H9 (cell line): ENCODE measurements at regions not wholly inside any gene's neighbourhood (a gene's known extent, or its start where the extent isn't known, plus 50 kb on each side); places are given as distances from the start of the nearest gene placed in this dataset.

Source experiments
- DNase-seq: peaks from one replicate; pipeline ENCODE4 v3.0.0-alpha.2; 2017
- H2AFZ ChIP-seq: one replicate; pipeline ENCODE4 v1.6.1; 2013; ENCODE audit warnings: mild to moderate bottlenecking, low read length, control low read depth, moderate library complexity
- H2AK5ac ChIP-seq: 2 replicates; pipeline ENCODE4 v1.6.1; 2013; ENCODE audit warnings: low read length, control low read depth, mixed read lengths; ENCODE audit not compliant: insufficient read length
- H2BK120ac ChIP-seq: one replicate; pipeline ENCODE4 v1.6.1; 2013; ENCODE audit warnings: low read depth, mild to moderate bottlenecking, low read length, control low read depth, inconsistent platforms; ENCODE audit not compliant: poor library complexity, severe bottlenecking
- H2BK12ac ChIP-seq: 2 replicates; pipeline ENCODE4 v1.6.1; 2013; ENCODE audit warnings: low read length, control low read depth, mixed read lengths, low read depth; ENCODE audit not compliant: insufficient read length
- H2BK15ac ChIP-seq: 2 replicates; pipeline ENCODE4 v1.6.1; 2013; ENCODE audit warnings: low read depth, low read length, control low read depth
- H2BK20ac ChIP-seq: one replicate; pipeline ENCODE4 v1.6.1; 2013; ENCODE audit warnings: low read depth, mild to moderate bottlenecking, low read length, control low read depth, inconsistent platforms; ENCODE audit not compliant: poor library complexity, severe bottlenecking
- H2BK5ac ChIP-seq: 2 replicates; pipeline ENCODE4 v1.6.1; 2013; ENCODE audit warnings: low read length, control low read depth, mixed read lengths; ENCODE audit not compliant: insufficient read length
- H3K14ac ChIP-seq: 2 replicates; pipeline ENCODE4 v1.6.1; 2013; ENCODE audit warnings: low read length, control low read depth; ENCODE audit not compliant: insufficient read depth
- H3K18ac ChIP-seq: 2 replicates; pipeline ENCODE4 v1.6.1; 2013; ENCODE audit warnings: low read depth, mild to moderate bottlenecking, mixed read lengths, low read length, control low read depth; ENCODE audit not compliant: insufficient read length
- H3K23ac ChIP-seq: 2 replicates; pipeline ENCODE4 v1.6.1; 2013; ENCODE audit warnings: low read length, control low read depth, mixed read lengths, low read depth; ENCODE audit not compliant: insufficient read length
- H3K23me2 ChIP-seq: 2 replicates; pipeline ENCODE4 v1.6.1; 2013; ENCODE audit warnings: low read depth, mild to moderate bottlenecking, mixed read lengths, low read length, control low read depth; ENCODE audit not compliant: insufficient read length, poor library complexity, severe bottlenecking
- H3K27ac ChIP-seq: 2 replicates; pipeline ENCODE4 v1.5.1; 2013; ENCODE audit warnings: low read length, control low read depth, mixed read lengths, low read depth; ENCODE audit not compliant: insufficient read length
- H3K27me3 ChIP-seq: 2 replicates; pipeline ENCODE4 v1.6.1; 2013; ENCODE audit warnings: low read length, control low read depth, inconsistent platforms; ENCODE audit not compliant: insufficient read depth
- H3K4ac ChIP-seq: 2 replicates; pipeline ENCODE4 v1.6.1; 2013; ENCODE audit warnings: low read depth, mild to moderate bottlenecking, control low read depth, inconsistent platforms, low read length, moderate library complexity
- H3K4me1 ChIP-seq: 2 replicates; pipeline ENCODE4 v1.6.1; 2013; ENCODE audit warnings: low read length, control low read depth, inconsistent platforms; ENCODE audit not compliant: insufficient read depth
- H3K4me2 ChIP-seq: 2 replicates; pipeline ENCODE4 v1.6.1; 2013; ENCODE audit warnings: low read length, control low read depth, mixed read lengths; ENCODE audit not compliant: insufficient read length, insufficient read depth
- H3K56ac ChIP-seq: 2 replicates; pipeline ENCODE4 v1.6.1; 2013; ENCODE audit warnings: low read depth, mild to moderate bottlenecking, mixed read lengths, low read length, control low read depth; ENCODE audit not compliant: insufficient read length
- H3K79me1 ChIP-seq: 2 replicates; pipeline ENCODE4 v1.6.1; 2013; ENCODE audit warnings: low read depth, mild to moderate bottlenecking, moderate library complexity, low read length, control low read depth, inconsistent platforms; ENCODE audit not compliant: insufficient read depth, poor library complexity, severe bottlenecking
- H3K79me2 ChIP-seq: 2 replicates; pipeline ENCODE4 v1.6.1; 2013; ENCODE audit warnings: low read length, control low read depth, inconsistent platforms; ENCODE audit not compliant: insufficient read depth
- H3K9ac ChIP-seq: 2 replicates; pipeline ENCODE4 v1.6.1; 2013; ENCODE audit warnings: low read length, control low read depth, mixed read lengths; ENCODE audit not compliant: insufficient read length; ENCODE audit errors: extremely low read depth
- H3K9me3 ChIP-seq: one replicate; pipeline ENCODE4 v1.6.1; 2013; ENCODE audit warnings: low read depth, low read length, inconsistent platforms; ENCODE audit not compliant: control insufficient read depth
- H3T11ph ChIP-seq: one replicate; pipeline ENCODE4 v1.6.1; 2013; ENCODE audit warnings: mild to moderate bottlenecking, low read length, control low read depth, inconsistent platforms
- H4K20me1 ChIP-seq: one replicate; pipeline ENCODE4 v1.6.1; 2013; ENCODE audit not compliant: control insufficient read depth, insufficient read length, insufficient read depth
- H4K5ac ChIP-seq: 2 replicates; pipeline ENCODE4 v1.6.1; 2013; ENCODE audit warnings: low read depth, mild to moderate bottlenecking, mixed read lengths, low read length, control low read depth; ENCODE audit not compliant: insufficient read length
- H4K8ac ChIP-seq: replicated peaks from 2 replicates; pipeline ENCODE4 v1.6.1; 2013; ENCODE audit warnings: low read length, control low read depth, mixed read lengths, low read depth; ENCODE audit not compliant: insufficient read length
- H4K91ac ChIP-seq: 2 replicates; pipeline ENCODE4 v1.6.1; 2013; ENCODE audit warnings: low read depth, mild to moderate bottlenecking, moderate library complexity, mixed read lengths, low read length, control low read depth; ENCODE audit not compliant: insufficient read length
- H3K27ac Mint-ChIP-seq, 3 experiments: 2 replicates in 2 of 3; 3 replicates in 1 of 3; pipeline ENCODE4 v1.8.0; 2020 to 2021; ENCODE audit warnings: mixed read lengths in 3 of 3, mild to moderate bottlenecking in 1 of 3, moderate library complexity in 1 of 3
- H3K27me3 Mint-ChIP-seq: 2 replicates; pipeline ENCODE4 v1.8.0; 2021; ENCODE audit warnings: low read depth, mild to moderate bottlenecking, moderate library complexity, mixed read lengths
- H3K36me3 Mint-ChIP-seq, 3 experiments: 2 replicates in 2 of 3; 3 replicates in 1 of 3; pipeline ENCODE4 v1.8.0; 2020 to 2021; ENCODE audit warnings: low read depth in 3 of 3, mixed read lengths in 3 of 3; ENCODE audit not compliant: insufficient read depth in 1 of 3
- H3K4me1 Mint-ChIP-seq, 2 experiments: 2 replicates each; pipeline ENCODE4 v1.8.0; 2020; ENCODE audit warnings: mixed read lengths in 2 of 2
- H3K4me3 Mint-ChIP-seq, 2 experiments: 2 replicates in 1 of 2; 3 replicates in 1 of 2; pipeline ENCODE4 v1.8.0; 2020 to 2021; ENCODE audit warnings: mild to moderate bottlenecking in 2 of 2, mixed read lengths in 2 of 2, moderate library complexity in 1 of 2
- H3K9me3 Mint-ChIP-seq, 2 experiments: 2 replicates in 1 of 2; 3 replicates in 1 of 2; pipeline ENCODE4 v1.8.0; 2020; ENCODE audit warnings: mild to moderate bottlenecking in 2 of 2, mixed read lengths in 2 of 2, moderate library complexity in 1 of 2
- WGBS: extraction: QIAGEN DNeasy Blood & Tissue Kit; methylation state at CpG from one replicate; pipeline ENCODE4 v1.1.7; 2013; ENCODE audit warnings: missing lambda C conversion rate, low lambda C conversion rate, mixed read lengths; ENCODE audit not compliant: insufficient read length; ENCODE audit errors: extremely low coverage; 5-methylcytosine and 5-hydroxymethylcytosine counted together
- TF ChIP-seq, protein P1 (sequence below): fragments of 200-600 bp; sonication (generic); conservative IDR thresholded peaks from 3 replicates; pipeline ENCODE4 v1.8.0; 2021; ENCODE audit warnings: antibody characterized with exemption, mild to moderate bottlenecking

DNA sequence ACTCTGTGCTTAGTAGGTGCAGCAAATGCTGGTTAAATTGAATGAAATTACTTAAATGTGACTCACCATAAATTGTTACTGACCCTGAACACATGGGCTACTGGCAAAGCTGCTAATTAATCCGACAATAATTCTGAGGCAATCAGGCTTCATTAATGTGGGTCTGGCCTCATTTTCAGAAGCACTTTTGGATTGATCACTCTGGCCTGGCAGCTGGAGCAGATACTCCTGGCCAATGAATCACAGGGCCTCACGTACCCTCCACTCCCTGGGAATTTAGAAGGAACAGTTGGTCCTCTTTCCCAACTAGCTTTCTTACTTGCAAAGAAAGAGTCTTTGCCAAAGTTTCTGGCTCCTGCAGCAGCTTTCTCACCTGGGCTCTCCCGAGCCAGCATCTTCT is 162.0 kb upstream of the ZKSCAN2 start:
- Mint-ChIP-seq H3K4me1 (no peaks in the 10 kb centered on the region), H3K4me3 (no peak overlapping the region), H3K27ac (no peak overlapping the region), H3K27me3 (peaks cover 4% of the 10 kb centered on the region; the same call in 1 of the 2 replicates), H3K9me3 (no peaks in the 10 kb centered on the region), H3K36me3 (no peaks in the 10 kb centered on the region)
- TF ChIP-seq, protein P1, sequence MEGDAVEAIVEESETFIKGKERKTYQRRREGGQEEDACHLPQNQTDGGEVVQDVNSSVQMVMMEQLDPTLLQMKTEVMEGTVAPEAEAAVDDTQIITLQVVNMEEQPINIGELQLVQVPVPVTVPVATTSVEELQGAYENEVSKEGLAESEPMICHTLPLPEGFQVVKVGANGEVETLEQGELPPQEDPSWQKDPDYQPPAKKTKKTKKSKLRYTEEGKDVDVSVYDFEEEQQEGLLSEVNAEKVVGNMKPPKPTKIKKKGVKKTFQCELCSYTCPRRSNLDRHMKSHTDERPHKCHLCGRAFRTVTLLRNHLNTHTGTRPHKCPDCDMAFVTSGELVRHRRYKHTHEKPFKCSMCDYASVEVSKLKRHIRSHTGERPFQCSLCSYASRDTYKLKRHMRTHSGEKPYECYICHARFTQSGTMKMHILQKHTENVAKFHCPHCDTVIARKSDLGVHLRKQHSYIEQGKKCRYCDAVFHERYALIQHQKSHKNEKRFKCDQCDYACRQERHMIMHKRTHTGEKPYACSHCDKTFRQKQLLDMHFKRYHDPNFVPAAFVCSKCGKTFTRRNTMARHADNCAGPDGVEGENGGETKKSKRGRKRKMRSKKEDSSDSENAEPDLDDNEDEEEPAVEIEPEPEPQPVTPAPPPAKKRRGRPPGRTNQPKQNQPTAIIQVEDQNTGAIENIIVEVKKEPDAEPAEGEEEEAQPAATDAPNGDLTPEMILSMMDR: no peak
- H3K79me1 ChIP-seq: no peaks in the 10 kb centered on the region
- no peak overlapping the region for H3K18ac ChIP-seq
- H3K23ac ChIP-seq: no peak overlapping the region
- no peaks in the 10 kb centered on the region for H3K23me2 ChIP-seq
- no CpG with 5 or more reads among the region's 3 CpGs for WGBS
- H3K56ac ChIP-seq: no peak overlapping the region
- no peaks in the 10 kb centered on the region for H3K79me2 ChIP-seq
- H2AK5ac ChIP-seq: no peak overlapping the region
- H4K91ac ChIP-seq: no peak overlapping the region
- H3T11ph ChIP-seq: no peak overlapping the region
- no peak overlapping the region for H4K5ac ChIP-seq
- H4K20me1 ChIP-seq: no peaks in the 10 kb centered on the region
- H3K4me2 ChIP-seq: no peak overlapping the region
- no peak for DNase-seq
- no peaks in the 10 kb centered on the region for H3K4me1 ChIP-seq
- no peak overlapping the region for H3K27ac ChIP-seq
- H3K14ac ChIP-seq: no peak overlapping the region
- H3K9me3 ChIP-seq: no peaks in the 10 kb centered on the region
- H2BK15ac ChIP-seq: no peak overlapping the region
- H2AFZ ChIP-seq: no peak overlapping the region
- H2BK12ac ChIP-seq: no peak overlapping the region
- no peak overlapping the region for H3K4ac ChIP-seq
- H4K8ac ChIP-seq: no peak overlapping the region
- H2BK120ac ChIP-seq: no peak overlapping the region
- H2BK5ac ChIP-seq: no peak overlapping the region
- no peaks in the 10 kb centered on the region for H3K27me3 ChIP-seq
- H3K9ac ChIP-seq: no peak overlapping the region
- no peak overlapping the region for H2BK20ac ChIP-seq
